Suprapubic skin (tissue), 4 donors: ENCODE measurements at regions not wholly inside any gene's neighbourhood (a gene's known extent, or its start where the extent isn't known, plus 50 kb on each side); places are given as distances from the start of the nearest gene placed in this dataset.

ENCODE experiments used
- EP300 ChIP-seq: sonication (generic); formaldehyde crosslinking; IDR thresholded peaks from one replicate; pipeline ENCODE4 v1.6.1; 2017; ENCODE audit warnings: antibody characterized with exemption
- POLR2A ChIP-seq, 2 donors: fragments of 450-650 bp; IDR thresholded peaks; one replicate each; pipeline ENCODE4 v1.6.1; 2017; ENCODE audit warnings: antibody characterized with exemption in 2 of 2, mild to moderate bottlenecking in 2 of 2, moderate library complexity in 2 of 2
- POLR2AphosphoS5 ChIP-seq, 3 donors: sonication (generic); formaldehyde crosslinking; IDR thresholded peaks; one replicate each; pipeline ENCODE4 v1.6.1; 2017; ENCODE audit warnings: antibody characterized with exemption in 3 of 3
- TF ChIP-seq, protein P1 (sequence below), 2 donors: fragments of 200-600 bp in 1 of 2; fragments of 450-650 bp in 1 of 2; sonication (generic) in 1 of 2; IDR thresholded peaks; one replicate each; pipeline ENCODE4 v1.5.1; 2016 to 2019; ENCODE audit warnings: antibody characterized with exemption in 2 of 2, mild to moderate bottlenecking in 1 of 2, moderate library complexity in 1 of 2

DNA sequence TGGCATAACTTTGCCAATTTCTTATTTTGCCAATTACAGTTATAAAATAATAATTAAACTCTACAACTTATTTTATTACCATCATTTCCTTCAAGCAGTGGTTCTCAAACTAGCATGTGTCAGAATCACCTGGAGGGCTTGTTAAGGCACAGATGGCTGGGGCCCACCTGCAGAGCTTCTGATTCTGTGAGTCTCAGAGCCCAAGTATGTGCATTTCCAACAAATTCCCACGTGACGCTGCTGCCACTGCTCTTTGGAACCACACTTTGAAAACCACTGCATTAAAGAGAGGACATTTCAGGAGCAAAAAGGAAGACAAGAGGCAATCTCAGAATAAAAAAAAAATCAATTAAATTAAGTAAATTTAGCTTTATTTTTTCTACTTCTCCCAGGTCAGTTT is 94.0 kb upstream of the HNRNPA3 start:
- TF ChIP-seq, protein P1, sequence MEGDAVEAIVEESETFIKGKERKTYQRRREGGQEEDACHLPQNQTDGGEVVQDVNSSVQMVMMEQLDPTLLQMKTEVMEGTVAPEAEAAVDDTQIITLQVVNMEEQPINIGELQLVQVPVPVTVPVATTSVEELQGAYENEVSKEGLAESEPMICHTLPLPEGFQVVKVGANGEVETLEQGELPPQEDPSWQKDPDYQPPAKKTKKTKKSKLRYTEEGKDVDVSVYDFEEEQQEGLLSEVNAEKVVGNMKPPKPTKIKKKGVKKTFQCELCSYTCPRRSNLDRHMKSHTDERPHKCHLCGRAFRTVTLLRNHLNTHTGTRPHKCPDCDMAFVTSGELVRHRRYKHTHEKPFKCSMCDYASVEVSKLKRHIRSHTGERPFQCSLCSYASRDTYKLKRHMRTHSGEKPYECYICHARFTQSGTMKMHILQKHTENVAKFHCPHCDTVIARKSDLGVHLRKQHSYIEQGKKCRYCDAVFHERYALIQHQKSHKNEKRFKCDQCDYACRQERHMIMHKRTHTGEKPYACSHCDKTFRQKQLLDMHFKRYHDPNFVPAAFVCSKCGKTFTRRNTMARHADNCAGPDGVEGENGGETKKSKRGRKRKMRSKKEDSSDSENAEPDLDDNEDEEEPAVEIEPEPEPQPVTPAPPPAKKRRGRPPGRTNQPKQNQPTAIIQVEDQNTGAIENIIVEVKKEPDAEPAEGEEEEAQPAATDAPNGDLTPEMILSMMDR (IDR thresholded peaks at IDR 0.05), result no peak
- TF ChIP-seq POLR2A (IDR thresholded peaks at IDR 0.05) (no peak), POLR2AphosphoS5 (IDR thresholded peaks at IDR 0.05) (no peak), EP300 (no peak)
